Urothelium cell line (cell line): ENCODE measurements at regions not wholly inside any gene's neighbourhood (a gene's known extent, or its start where the extent isn't known, plus 50 kb on each side); places are given as distances from the start of the nearest gene placed in this dataset.
"Not testable (repeated sequence)": the region's sequence is repeated elsewhere in the genome, so short reads cannot be mapped to it uniquely, and the experiment has no call there.

Experiments used
- DNase-seq: peaks from one replicate; pipeline ENCODE4 v3.0.0; 2011; ENCODE audit warnings: low spot score, mixed read lengths
- FAIRE-seq: peaks from 2 replicates; lab custom pipeline; 2011; peaks lifted over from hg19 to GRCh38; lab: Jason Lieb, UNC

GRCh38 chr18:45337477-45337876 lies 277.8 kb upstream of the SLC14A2 start:
- no peak for DNase-seq
- no peak for FAIRE-seq

GRCh38 chr18:45339810-45340550 lies 275.3 kb upstream of the SLC14A2 start:
- no peak for FAIRE-seq
- no peak for DNase-seq

- no peak for DNase-seq
- FAIRE-seq = no peak
Observed at GRCh38 chr18:45340884-45341283, 274.4 kb upstream of the SLC14A2 start.

GRCh38 chr18:45341454-45341853 lies 273.8 kb upstream of the SLC14A2 start:
- FAIRE-seq (no peak), DNase-seq (no peak)

DNA sequence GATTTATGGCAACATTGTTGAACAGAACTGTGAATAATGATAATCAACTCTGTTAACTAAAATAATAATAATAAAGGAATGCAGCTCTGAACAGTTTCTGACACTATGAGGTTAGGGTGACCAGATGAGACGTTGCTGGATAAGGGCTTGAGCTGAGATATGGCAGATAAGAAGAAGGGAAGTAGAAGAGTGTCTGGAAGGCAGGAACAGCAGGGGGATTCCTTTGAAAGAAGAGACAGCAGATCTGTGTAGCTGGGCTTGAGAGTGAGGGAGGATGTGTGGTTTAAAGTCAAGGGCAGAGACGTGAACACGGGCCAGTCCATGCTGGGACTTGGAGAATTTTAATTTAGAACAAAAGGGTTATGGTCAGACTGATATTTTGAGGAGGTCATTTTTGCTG lies 273.1 kb upstream of the SLC14A2 start:
- no peak for DNase-seq
- no peak for FAIRE-seq

DNA sequence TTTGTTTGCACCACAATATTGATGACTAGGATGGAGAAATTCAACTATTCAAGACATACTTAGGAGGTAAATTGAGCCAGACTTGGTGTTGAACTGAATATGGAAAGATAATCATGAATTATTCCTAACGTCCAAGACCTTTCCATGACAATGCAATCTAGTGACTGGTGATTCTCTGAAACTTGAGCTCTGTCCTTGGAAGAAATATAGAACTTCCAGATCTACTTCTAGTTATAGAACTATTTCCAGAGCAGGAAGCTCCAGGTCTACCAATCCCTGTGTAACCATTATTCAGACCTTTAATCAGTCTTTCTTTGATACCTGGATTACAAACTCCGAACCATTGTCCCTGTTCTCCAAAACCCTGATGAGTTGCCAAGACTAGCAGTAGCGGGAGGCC lies 272.6 kb upstream of the SLC14A2 start:
- FAIRE-seq (no peak), DNase-seq (no peak)

- no peak for FAIRE-seq
- no peak for DNase-seq
Observed at GRCh38 chr18:45343365-45343764, 271.9 kb upstream of the SLC14A2 start.

GRCh38 chr18:45344680-45345079 lies 270.6 kb upstream of the SLC14A2 start:
- FAIRE-seq = not testable (repeated sequence)

GRCh38 chr18:45349019-45349418 lies 266.3 kb upstream of the SLC14A2 start:
- FAIRE-seq = no peak
- no peak for DNase-seq

More at GRCh38 chr18:45344680-45345079, 270.6 kb upstream of the SLC14A2 start:
- DNase-seq = not testable (repeated sequence)

GRCh38 chr18:45349467-45349866 lies 265.8 kb upstream of the SLC14A2 start:
- DNase-seq (no peak), FAIRE-seq (no peak)

GRCh38 chr18:45350404-45351156 lies 264.7 kb upstream of the SLC14A2 start:
- FAIRE-seq (no peak), DNase-seq (no peak)

DNA sequence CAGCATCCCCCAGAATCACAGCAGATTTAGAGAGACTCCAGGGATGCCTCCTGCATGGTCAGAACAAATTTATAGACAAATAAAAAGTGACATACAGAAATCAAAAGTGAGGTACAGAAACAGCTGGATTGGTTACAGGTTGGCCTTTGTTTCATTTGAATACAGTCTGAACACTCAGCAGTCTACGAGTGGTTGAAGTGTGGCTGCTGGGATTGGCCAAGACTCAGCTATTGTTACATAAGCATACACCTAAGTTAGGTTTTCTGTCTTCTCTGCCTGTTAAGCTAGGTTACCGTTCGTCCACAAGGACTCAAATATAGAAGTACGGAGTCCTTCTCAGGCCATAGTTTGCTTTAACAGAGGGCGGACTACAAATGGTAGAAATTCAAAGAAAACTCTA lies 262.4 kb upstream of the SLC14A2 start:
- FAIRE-seq = no peak
- DNase-seq = no peak

- DNase-seq (peak; percentile 15), FAIRE-seq (no peak)
Observed at GRCh38 chr18:45353530-45353929, 261.7 kb upstream of the SLC14A2 start.

- FAIRE-seq = no peak
- no peak for DNase-seq
Observed at GRCh38 chr18:45355944-45356520, 259.2 kb upstream of the SLC14A2 start.

- DNase-seq = no peak
- FAIRE-seq = no peak
Observed at GRCh38 chr18:45357686-45358470, 257.4 kb upstream of the SLC14A2 start.

DNA sequence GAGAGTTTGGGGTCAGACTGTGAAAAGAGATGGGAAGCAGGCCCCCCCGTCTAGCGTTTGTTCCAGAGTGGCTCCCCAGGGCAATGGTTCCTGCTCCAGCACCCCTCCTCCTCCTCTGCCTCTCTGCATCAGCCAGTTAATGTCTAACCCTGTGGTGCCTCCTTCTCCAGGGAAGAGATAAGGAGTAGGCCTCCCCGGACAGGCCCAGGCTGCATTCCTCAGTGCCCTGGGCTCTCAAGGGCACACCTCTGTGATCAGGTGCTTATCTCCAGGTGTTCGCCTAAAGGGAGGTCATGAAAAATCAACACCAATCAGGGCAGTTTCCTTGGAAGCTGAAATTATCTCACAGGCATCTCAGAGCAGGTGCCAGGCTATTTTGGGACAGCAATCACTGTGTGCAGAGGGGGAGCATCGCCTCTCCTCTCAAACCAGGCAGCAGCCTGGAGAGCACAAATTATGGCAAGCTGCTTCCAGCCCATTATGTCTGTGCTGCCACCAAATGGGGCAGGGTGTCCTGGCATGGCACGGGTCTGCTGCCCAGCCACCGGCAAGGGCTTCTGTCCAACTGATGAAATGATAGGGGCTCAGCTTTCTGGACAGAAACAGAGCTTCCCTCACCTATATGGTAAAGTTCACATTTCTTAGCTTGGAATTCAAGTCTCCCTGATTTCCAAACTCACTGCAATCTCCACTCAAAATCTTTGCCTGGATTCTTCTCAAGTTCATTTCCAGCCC lies 255.8 kb upstream of the SLC14A2 start:
- DNase-seq (no peak), FAIRE-seq (no peak)

GRCh38 chr18:45361125-45361851 lies 254.0 kb upstream of the SLC14A2 start:
- DNase-seq (no peak), FAIRE-seq (no peak)

DNA sequence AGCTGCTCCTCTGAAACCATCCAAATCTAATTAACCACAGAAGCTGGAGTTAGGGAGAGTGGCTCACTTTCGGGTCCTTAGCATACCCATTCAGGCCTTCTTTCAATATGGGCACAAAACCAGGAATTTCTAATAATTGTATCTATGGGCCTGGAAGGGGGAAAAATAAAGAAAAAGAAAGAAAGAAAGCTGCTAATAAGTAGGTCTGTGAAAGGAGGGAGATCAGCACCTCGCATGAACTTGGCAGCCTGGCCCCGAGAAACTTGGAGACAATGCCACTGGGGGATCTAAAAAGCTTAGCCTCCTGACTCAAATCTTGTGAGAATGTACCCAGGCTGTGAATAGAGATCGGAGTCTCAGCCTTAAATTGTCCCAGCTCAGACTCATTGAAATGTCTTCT lies 252.1 kb upstream of the SLC14A2 start:
- DNase-seq = no peak
- no peak for FAIRE-seq

DNA sequence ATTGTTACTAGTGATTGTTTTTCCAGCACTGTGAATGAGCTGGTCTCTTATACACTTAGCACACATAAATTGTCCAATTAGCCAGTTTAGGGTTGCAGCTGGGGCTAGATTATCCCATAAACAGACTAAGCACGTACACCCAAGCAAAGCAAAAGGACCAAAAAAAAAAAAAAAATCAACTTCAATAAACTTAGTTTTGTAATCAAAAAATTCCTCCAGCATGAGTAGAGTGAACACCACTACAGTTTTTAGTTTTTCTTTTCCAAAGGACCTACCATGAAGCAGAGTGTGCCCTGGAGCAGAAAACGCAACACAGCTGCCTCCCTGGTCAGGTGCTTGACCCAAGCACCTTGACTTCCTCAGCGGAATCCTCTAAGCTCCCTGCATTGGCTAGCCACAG lies 249.4 kb upstream of the SLC14A2 start:
- DNase-seq (no peak), FAIRE-seq (no peak)
